ENCODE measurements at regions not wholly inside any gene's neighbourhood (a gene's known extent, or its start where the extent isn't known, plus 50 kb on each side); places are given as distances from the start of the nearest gene placed in this dataset.

- H3K4me3 ChIP-seq: no peak overlapping the region
- H3K36me3 ChIP-seq: no peaks in the 10 kb centered on the region
- TF ChIP-seq CTCF (IDR thresholded peaks at IDR 0.05): no peak
- H3K9me3 ChIP-seq: no peaks in the 10 kb centered on the region
- no peak overlapping the region for H3K27ac ChIP-seq
- H3K4me1 ChIP-seq: no peaks in the 10 kb centered on the region
- no peak for DNase-seq
- intact Hi-C loops (cut with DNase I; ENCODE audit: low total_unique reads): no loop called here
- H3K27me3 ChIP-seq: no peaks in the 10 kb centered on the region
Measured at GRCh38 chr6:91013511-91013910, 426.6 kb upstream of the MAP3K7 start.

- no peaks in the 10 kb centered on the region for H3K4me1 ChIP-seq
- intact Hi-C loops (cut with DNase I; ENCODE audit: low total_unique reads): no loop called here
- H3K9me3 ChIP-seq: no peaks in the 10 kb centered on the region
- no peaks in the 10 kb centered on the region for H3K36me3 ChIP-seq
- TF ChIP-seq CTCF (IDR thresholded peaks at IDR 0.05): no peak
- no peak overlapping the region for H3K27ac ChIP-seq
- H3K27me3 ChIP-seq: no peaks in the 10 kb centered on the region
- H3K4me3 ChIP-seq: no peak overlapping the region
- DNase-seq: no peak
Measured at GRCh38 chr6:90997076-90997475, 410.2 kb upstream of the MAP3K7 start.

GRCh38 chr6:90993770-90994169 lies 406.9 kb upstream of the MAP3K7 start:
- no peak for DNase-seq
- no peaks in the 10 kb centered on the region for H3K27me3 ChIP-seq
- H3K4me3 ChIP-seq: no peak overlapping the region
- H3K9me3 ChIP-seq: no peaks in the 10 kb centered on the region
- H3K27ac ChIP-seq: no peak overlapping the region
- no peaks in the 10 kb centered on the region for H3K4me1 ChIP-seq
- no peaks in the 10 kb centered on the region for H3K36me3 ChIP-seq
- intact Hi-C loops (cut with DNase I; ENCODE audit: low total_unique reads): no loop called here
- no peak for TF ChIP-seq CTCF (IDR thresholded peaks at IDR 0.05)

GRCh38 chr6:90989763-90990162 lies 402.9 kb upstream of the MAP3K7 start:
- Histone ChIP-seq H3K36me3 (no peaks in the 10 kb centered on the region), H3K27me3 (no peaks in the 10 kb centered on the region), H3K4me3 (no peak overlapping the region), H3K27ac (no peak overlapping the region), H3K9me3 (no peaks in the 10 kb centered on the region), H3K4me1 (no peaks in the 10 kb centered on the region)
- intact Hi-C loops (cut with DNase I; ENCODE audit: low total_unique reads): no loop called here
- no peak for DNase-seq
- TF ChIP-seq CTCF (IDR thresholded peaks at IDR 0.05): no peak

GRCh38 chr6:90984066-90984465 lies 397.2 kb upstream of the MAP3K7 start:
- H3K4me1 ChIP-seq: no peaks in the 10 kb centered on the region
- no peak for TF ChIP-seq CTCF (IDR thresholded peaks at IDR 0.05)
- DNase-seq: no peak
- H3K36me3 ChIP-seq: no peaks in the 10 kb centered on the region
- intact Hi-C loops (cut with DNase I; ENCODE audit: low total_unique reads): no loop called here
- no peak overlapping the region for H3K27ac ChIP-seq
- no peak overlapping the region for H3K4me3 ChIP-seq
- H3K9me3 ChIP-seq: no peaks in the 10 kb centered on the region
- no peaks in the 10 kb centered on the region for H3K27me3 ChIP-seq

GRCh38 chr6:90983462-90983861 lies 396.6 kb upstream of the MAP3K7 start:
- Histone ChIP-seq H3K4me3 (no peak overlapping the region), H3K36me3 (no peaks in the 10 kb centered on the region), H3K27ac (no peak overlapping the region), H3K27me3 (no peaks in the 10 kb centered on the region), H3K4me1 (no peaks in the 10 kb centered on the region), H3K9me3 (no peaks in the 10 kb centered on the region)
- intact Hi-C loops (cut with DNase I; ENCODE audit: low total_unique reads): no loop called here
- no peak for TF ChIP-seq CTCF (IDR thresholded peaks at IDR 0.05)
- no peak for DNase-seq
